ENCODE measurements at regions not wholly inside any gene's neighbourhood (a gene's known extent, or its start where the extent isn't known, plus 50 kb on each side); places are given as distances from the start of the nearest gene placed in this dataset.

- no peak overlapping the region for H3K4me3 ChIP-seq (ENCODE audit: low read depth, low read length)
- no peak for TF ChIP-seq CTCF (IDR thresholded peaks at IDR 0.05; ENCODE audit: borderline replicate concordance, insufficient read depth, low read depth, low read length)
Measured at GRCh38 chr5:158388021-158388420, 529.1 kb upstream of the CLINT1 start.

- TF ChIP-seq CTCF (IDR thresholded peaks at IDR 0.05; ENCODE audit: borderline replicate concordance, insufficient read depth, low read depth, low read length): no peak
- no peak overlapping the region for H3K4me3 ChIP-seq (ENCODE audit: low read depth, low read length)
Measured at GRCh38 chr5:158387499-158387898, 528.6 kb upstream of the CLINT1 start.

GRCh38 chr5:158385982-158386381 is 527.0 kb upstream of the CLINT1 start:
- TF ChIP-seq CTCF (IDR thresholded peaks at IDR 0.05; ENCODE audit: borderline replicate concordance, insufficient read depth, low read depth, low read length): no peak
- H3K4me3 ChIP-seq (ENCODE audit: low read depth, low read length): no peak overlapping the region

DNA sequence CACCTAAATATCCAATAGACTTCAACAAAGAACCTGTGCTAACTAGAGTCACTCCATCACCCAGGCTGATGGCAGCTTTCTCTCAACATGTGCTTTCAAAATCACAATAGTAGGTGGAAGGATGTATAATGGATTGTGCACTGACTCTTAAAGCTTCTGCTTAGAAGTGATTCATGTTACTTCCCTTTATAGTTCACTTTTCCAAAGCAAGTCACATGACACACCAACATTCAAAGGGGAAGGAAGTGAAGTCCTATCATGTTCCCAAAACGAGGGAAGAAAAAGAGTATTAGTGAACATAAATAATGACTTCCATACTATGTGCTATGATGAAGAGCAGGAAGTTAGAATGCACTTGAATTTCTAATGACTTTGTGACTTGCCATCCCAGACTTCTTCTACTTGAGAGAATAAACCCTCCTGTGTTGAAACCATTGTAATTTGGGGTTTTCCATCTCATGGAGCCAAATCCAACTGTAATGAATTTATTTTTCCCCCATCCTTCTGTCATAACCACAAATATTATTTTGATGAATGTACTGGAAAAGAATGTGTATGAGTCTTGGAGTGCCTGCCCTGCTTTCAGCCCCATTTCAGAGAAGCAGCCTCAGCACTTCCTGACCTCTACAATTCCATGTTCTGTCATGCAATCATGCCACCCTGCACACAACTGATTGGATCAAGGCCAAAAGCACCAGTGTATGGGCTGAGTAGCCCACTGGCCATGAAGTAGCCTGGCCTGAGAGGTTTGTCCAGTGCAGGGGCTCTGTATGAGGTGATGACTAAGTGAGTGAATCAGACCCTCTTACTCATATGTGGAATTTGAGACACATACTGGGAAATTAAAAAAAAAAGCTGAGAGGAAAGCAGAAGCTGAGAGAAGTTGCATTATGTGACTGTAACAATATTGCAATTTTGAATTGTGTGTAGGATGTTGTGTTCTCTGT is 525.9 kb upstream of the CLINT1 start:
- TF ChIP-seq CTCF (IDR thresholded peaks at IDR 0.05; ENCODE audit: borderline replicate concordance, insufficient read depth, low read depth, low read length): no peak
- H3K4me3 ChIP-seq (ENCODE audit: low read depth, low read length): no peak overlapping the region

GRCh38 chr5:158383486-158383885 is 524.5 kb upstream of the CLINT1 start:
- TF ChIP-seq CTCF (IDR thresholded peaks at IDR 0.05; ENCODE audit: borderline replicate concordance, insufficient read depth, low read depth, low read length): no peak
- no peak overlapping the region for H3K4me3 ChIP-seq (ENCODE audit: low read depth, low read length)

DNA sequence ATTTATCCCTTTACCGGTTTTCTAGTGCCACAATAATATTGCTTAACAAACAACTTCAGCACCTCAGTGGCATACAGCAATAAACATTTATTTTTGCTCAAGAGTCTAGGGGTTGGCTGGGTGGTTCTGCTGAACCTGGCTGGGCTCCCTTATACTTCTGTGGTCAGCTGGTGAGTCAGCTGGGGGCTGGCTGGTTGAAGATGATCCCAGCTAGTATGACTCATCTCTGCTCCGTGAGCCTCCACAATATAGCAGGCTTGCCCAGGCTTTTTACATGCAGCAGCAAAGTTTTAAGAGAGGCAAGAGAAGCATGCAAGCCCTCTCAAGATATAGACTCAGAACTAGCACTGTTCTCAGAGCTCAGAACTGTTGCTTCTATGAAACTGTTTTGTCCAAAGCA is 523.5 kb upstream of the CLINT1 start:
- TF ChIP-seq CTCF (IDR thresholded peaks at IDR 0.05; ENCODE audit: borderline replicate concordance, insufficient read depth, low read depth, low read length): no peak
- H3K4me3 ChIP-seq (ENCODE audit: low read depth, low read length): no peak overlapping the region

DNA sequence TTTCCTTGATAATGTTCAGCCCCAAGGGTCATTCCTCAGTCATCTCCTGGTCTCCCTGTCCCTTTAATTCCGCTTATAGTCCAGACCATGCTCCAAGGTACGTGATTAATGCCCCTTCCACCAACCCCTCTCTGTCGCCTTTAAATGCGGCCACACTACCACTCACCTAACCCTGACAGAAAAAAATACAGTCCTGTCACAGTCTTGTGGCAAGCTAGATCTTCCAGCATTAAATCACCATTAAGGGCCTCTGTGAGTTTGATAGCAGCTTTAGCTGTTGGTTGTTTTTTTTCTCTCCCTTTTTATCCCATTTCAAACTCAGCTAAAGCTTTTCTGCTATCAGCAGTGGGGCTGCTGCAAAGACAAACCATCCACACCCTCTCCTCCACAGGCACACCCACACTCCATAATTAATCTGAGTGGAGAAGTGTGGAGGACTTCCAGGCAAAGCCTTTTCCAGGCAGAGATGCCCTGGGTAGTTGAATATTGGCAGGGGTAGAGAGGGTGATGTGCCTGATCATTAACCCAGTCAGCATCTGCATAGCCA is 522.7 kb upstream of the CLINT1 start:
- no peak overlapping the region for H3K4me3 ChIP-seq (ENCODE audit: low read depth, low read length)
- TF ChIP-seq CTCF (IDR thresholded peaks at IDR 0.05; ENCODE audit: borderline replicate concordance, insufficient read depth, low read depth, low read length): no peak
